NCI-H1092 treated with DMSO at 0.1 percent for 48 hours (cell line): ENCODE measurements at regions not wholly inside any gene's neighbourhood (a gene's known extent, or its start where the extent isn't known, plus 50 kb on each side); places are given as distances from the start of the nearest gene placed in this dataset.
"Not testable (repeated sequence)": the region's sequence is repeated elsewhere in the genome, so short reads cannot be mapped to it uniquely, and the experiment has no call there.

Source experiments
- DNase-seq: peaks from one replicate; lab custom pipeline; 2025; lab: John Stamatoyannopoulos, UW

DNA sequence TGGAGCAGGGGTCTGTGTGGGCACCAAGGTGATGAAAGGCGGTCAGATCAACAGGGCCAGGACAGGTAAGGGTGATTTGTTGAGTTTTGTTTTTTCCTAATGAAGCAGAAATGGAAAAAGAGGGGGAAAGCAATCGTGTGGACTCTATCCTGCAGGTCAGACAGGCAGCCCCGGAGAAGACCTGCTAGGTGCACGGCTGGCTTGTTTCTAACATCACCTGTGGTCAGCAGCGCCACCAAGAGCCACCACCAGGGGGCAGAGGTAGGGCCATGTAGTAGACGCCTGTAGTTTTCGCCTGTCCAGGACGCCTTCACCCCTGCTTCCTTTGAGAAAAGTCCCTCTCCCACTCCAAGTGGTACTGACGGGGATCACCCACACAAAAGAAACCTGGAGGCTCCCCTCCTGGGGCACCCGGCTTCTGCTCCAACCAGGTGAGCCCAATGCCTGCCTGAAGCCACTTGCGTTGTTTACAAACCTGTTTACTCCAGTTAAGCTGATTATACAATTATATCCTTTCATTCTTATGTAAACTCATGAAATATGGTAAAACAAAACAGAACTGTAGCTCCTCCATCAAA, 54.2 kb upstream of the SEC14L1 start:
- DNase-seq, result peak; percentile 67

DNA sequence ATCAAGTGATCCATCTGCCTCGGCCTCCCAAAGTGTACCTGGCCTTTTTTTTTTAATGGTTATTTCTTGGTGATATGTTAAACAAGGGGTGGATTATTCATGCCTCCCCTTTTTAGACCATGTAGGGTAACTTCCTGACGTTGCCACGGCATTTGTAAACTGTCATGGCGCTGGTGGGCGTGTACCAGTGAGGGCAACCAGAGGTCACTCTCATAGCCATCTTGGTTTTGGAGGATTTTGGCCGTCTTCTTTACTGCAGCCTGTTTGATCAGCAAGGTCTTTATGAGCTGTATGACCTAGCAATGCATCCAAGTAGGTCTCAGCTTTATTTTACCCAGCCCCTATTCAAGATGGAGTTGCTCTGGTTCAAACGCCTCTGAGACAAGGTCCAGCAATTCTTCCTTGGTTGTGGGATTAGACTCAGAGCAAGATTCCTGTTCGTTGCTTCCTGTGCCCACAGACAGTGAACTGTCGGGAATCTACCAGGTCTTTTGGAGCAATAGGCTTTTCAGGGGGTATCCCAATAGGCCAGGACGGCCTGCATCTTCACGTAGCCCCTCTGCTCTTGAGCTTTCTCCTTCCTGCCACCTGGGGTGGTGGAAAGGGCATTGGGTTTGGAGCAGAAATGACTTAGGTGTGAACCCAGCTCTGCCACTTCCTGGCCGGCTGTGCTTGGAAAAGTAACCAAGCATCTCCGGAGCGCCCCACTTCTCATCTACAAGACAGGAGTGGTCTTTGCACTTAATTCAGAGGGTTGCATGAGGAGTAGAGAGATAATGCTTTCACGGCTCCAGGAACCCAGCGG, 52.9 kb upstream of the SEC14L1 start:
- no peak for DNase-seq

DNA sequence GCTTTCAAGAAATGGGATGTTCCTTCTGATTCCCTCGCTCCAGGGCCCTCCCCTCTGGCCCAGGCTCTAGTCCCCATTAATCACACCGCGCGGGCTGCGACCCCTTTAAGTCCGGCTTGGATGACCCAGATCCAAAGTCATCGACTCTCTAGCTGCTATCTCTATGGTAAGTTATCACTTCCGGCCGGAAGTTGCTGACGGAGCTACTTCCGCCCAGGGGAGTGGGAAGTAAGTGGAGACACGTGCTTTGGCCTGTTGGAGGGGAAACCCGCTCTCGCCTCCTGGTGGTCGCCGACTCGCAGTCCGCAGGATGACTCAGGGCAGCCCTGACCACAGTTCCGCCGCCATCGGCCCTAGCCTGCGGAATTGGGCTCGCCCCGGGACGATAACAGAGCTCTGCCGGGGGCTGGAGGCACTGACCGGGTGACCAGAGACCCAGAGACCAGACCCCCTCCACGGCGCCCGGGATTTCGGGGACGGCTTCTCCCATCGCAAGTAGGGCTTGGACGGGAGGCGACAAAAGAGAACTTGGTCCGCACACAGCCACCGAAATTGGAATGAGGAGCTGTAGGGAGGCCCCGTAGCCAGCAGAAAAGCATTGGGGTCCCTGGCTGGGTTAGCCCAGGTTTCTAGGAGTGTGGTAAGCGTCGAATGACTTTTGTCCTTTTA, 52.2 kb upstream of the SEC14L1 start:
- DNase-seq, result peak; percentile 96

DNA sequence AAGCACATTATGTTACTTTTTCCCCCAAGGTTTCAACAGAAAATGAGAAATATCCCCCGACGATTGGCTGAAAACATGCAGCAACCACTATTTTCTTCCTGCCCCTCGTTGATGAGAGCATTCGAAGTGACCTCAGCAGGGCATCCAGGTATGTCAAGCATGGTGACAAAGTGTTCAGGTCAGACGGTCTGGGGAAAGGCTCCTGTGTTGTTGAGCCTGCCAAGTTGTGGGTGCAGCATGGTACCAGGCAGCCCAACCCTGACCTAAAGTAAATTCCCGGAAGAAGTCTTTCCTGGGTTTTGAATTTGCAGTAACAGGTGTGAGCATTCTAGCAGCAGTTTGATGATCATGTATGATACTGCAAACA, 51.7 kb upstream of the SEC14L1 start:
- peak; percentile 21 for DNase-seq

DNA sequence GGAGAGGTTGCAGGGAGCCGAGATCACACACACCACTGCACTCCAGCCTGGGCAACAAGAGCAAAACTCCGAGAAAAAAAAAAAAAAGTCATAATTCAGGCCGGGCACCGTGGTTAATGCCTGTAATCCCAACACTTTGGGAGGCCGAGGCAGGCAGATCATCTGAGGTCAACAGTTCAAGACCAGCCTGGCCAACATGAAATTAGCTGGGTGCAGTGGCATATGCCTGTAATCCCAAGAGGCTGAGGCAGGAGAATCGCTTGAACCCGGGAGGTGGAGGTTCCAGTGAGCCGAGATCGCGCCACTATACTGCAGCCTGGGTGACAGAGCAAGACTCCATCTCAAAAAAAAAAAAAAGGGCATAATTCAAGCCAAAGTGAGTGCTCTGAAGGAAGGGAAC, 50.8 kb upstream of the SEC14L1 start:
- not testable (repeated sequence) for DNase-seq

DNA sequence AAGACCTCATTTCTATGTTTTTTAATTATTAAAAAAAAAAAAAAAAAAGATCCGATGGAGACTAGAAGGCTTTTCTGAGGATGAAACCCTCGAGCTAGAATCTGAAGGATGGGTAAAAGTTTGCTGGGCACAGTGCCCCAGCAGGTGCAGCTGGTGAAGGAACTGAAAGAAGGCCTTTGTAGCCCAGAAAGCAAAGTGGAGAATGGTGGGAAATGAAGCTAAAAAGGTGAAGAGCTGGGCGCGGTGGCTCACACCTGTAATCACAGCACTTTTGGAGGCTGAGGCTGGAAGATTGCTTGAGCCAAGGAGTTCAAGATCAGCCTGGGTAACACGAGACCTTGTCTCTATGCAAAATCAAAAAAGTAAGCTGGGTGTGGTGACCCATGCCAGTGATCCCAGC, 50.3 kb upstream of the SEC14L1 start:
- no peak for DNase-seq
